NCI-H524 (cell line): ENCODE measurements at regions not wholly inside any gene's neighbourhood (a gene's known extent, or its start where the extent isn't known, plus 50 kb on each side); places are given as distances from the start of the nearest gene placed in this dataset.

Experiments
- DNase-seq, 2 experiments: peaks; one replicate each; lab custom pipeline; 2025; lab: John Stamatoyannopoulos, UW

- DNase-seq, result no peak
These were observed 351.8 kb upstream of the SEMA3A start for GRCh38 chr7:84546403-84546802.

- no peak for DNase-seq
These were observed 343.7 kb upstream of the SEMA3A start for GRCh38 chr7:84538268-84538667.

- DNase-seq, result no peak
These were observed 341.8 kb upstream of the SEMA3A start for GRCh38 chr7:84536271-84536870.

- no peak for DNase-seq
These were observed 341.1 kb upstream of the SEMA3A start for GRCh38 chr7:84535580-84536270.

GRCh38 chr7:84533182-84533581 lies 338.6 kb upstream of the SEMA3A start:
- no peak for DNase-seq

- DNase-seq, result no peak
These were observed 337.6 kb upstream of the SEMA3A start for GRCh38 chr7:84532196-84532595.

GRCh38 chr7:84529480-84530205 lies 335.1 kb upstream of the SEMA3A start:
- no peak for DNase-seq

- no peak for DNase-seq
These were observed 334.3 kb upstream of the SEMA3A start for GRCh38 chr7:84528756-84529479.

- no peak for DNase-seq
These were observed 330.4 kb upstream of the SEMA3A start for GRCh38 chr7:84524714-84525694.

GRCh38 chr7:84513061-84513460 lies 318.5 kb upstream of the SEMA3A start:
- no peak for DNase-seq

GRCh38 chr7:84512055-84512454 lies 317.5 kb upstream of the SEMA3A start:
- no peak for DNase-seq

- no peak for DNase-seq
These were observed 315.9 kb upstream of the SEMA3A start for GRCh38 chr7:84510505-84510904.

- no peak for DNase-seq
These were observed 314.9 kb upstream of the SEMA3A start for GRCh38 chr7:84509522-84509921.

- DNase-seq, result no peak
These were observed 314.0 kb upstream of the SEMA3A start for GRCh38 chr7:84508606-84509005.

- no peak for DNase-seq
These were observed 312.9 kb upstream of the SEMA3A start for GRCh38 chr7:84507529-84507928.

GRCh38 chr7:84506151-84506550 lies 311.6 kb upstream of the SEMA3A start:
- DNase-seq, result no peak

GRCh38 chr7:84502239-84502638 lies 307.6 kb upstream of the SEMA3A start:
- no peak for DNase-seq

GRCh38 chr7:84497873-84498272 lies 303.3 kb upstream of the SEMA3A start:
- no peak for DNase-seq

GRCh38 chr7:84495128-84495527 lies 300.5 kb upstream of the SEMA3A start:
- DNase-seq, result no peak

- peak; percentile 17 to 82 for DNase-seq
These were observed 297.8 kb upstream of the SEMA3A start for GRCh38 chr7:84492098-84493034.
